ENCODE measurements at regions not wholly inside any gene's neighbourhood (a gene's known extent, or its start where the extent isn't known, plus 50 kb on each side); places are given as distances from the start of the nearest gene placed in this dataset.
"Not testable (repeated sequence)": the region's sequence is repeated elsewhere in the genome, so short reads cannot be mapped to it uniquely, and the experiment has no call there.

GRCh38 chr10:9209105-9209798, 1154.8 kb downstream of the GATA3 start:
- peak; percentile 69 to 73 for DNase-seq (ENCODE audit: low read depth in 2 of 2)

DNA sequence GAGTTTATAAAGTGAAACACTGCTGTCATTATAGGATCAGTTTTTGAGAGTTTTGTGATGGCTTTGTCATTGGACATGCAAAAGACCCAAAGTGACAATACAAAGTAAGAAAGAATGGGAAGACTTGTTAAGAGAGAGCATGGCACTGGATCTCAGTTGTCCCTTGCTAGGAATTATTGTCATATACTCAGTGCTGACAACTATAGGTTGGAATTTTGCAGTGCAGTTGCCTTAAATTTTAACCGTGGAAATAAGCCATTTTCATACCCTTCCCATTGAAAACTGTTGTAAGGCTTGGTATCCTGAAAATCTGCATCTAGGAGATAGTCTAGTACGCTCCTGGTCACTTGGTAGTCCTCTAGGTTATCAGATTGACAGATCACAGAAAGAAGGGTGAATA, 1156.7 kb downstream of the GATA3 start:
- no peak for DNase-seq (ENCODE audit: low read depth in 2 of 2)

GRCh38 chr10:9214618-9215017, 1160.1 kb downstream of the GATA3 start:
- no peak for DNase-seq (ENCODE audit: low read depth in 2 of 2)

DNA sequence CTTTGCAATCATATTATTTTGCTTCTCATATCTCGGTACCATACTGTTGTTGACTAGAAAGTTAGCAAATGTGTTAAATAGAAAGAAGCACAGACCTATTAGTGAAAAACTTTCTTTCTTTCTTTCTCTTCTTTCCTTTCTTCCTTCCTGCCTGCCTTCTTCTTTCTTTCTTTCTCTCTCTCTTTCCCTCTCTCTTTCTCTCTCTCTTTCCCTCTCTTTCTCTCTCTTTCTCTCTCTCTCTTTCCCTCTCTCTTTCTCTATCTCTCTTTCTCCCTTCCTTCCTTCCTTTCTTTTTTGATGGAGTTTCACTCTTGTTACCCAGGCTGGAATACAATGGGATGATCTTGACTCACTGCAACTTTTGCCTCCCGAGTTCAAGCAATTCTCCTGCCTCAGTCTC, 1160.6 kb downstream of the GATA3 start:
- DNase-seq (ENCODE audit: low read depth in 2 of 2), result no peak

GRCh38 chr10:9219860-9220259, 1165.4 kb downstream of the GATA3 start:
- DNase-seq (ENCODE audit: low read depth in 2 of 2), result no peak

DNA sequence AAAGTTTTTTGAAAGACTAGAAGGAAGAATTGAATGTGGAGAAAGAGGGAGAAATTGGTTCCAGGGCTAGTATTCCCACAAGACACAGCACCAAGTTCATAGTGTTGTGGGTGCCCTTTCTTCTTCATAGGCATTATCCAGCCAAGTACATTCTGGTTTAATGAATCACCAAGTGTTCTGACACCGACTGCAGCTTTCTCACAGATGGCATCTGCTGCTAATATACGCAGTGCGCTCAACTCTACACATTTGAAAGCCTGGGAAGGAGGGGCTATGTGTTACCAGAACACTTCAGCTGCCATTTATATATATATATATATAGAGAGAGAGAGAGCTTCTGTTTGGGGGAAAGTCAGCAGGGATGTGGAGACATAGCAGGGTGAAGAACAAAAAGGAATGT, 1168.4 kb downstream of the GATA3 start:
- DNase-seq (ENCODE audit: low read depth in 2 of 2), result no peak

- DNase-seq (ENCODE audit: low read depth in 2 of 2), result no peak
These were observed 1173.3 kb downstream of the GATA3 start for GRCh38 chr10:9227679-9228365.

GRCh38 chr10:9228771-9229170, 1174.3 kb downstream of the GATA3 start:
- no peak for DNase-seq (ENCODE audit: low read depth in 2 of 2)

DNA sequence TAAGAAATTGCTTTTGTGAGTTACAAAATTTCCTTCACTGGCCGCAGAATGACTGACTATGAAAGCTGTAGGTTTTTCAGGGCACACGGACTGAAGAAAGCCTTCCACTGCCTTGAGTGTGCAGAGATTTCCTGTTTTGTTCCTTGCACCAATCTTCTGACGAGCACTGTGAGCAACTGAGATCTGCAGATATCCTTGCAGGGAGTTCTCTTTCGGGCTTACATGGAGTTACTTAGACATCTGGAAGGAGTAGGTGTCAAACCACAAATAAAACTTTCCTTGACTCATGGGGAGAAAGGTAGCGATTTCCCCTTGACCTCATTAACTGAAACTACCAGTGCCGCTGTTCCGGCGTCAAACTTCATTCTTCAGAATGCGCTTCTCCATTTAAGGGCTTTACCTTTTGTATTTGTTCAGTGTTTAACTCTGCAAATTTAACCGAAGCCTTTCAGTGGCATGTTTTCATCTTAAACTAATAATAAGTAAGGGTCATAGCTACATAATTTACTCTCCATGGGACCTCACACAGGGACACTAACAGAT, 1175.3 kb downstream of the GATA3 start:
- DNase-seq (ENCODE audit: low read depth in 2 of 2), result no peak

- DNase-seq (ENCODE audit: low read depth in 2 of 2), result no peak
These were observed 1176.1 kb downstream of the GATA3 start for GRCh38 chr10:9230625-9231024.

DNA sequence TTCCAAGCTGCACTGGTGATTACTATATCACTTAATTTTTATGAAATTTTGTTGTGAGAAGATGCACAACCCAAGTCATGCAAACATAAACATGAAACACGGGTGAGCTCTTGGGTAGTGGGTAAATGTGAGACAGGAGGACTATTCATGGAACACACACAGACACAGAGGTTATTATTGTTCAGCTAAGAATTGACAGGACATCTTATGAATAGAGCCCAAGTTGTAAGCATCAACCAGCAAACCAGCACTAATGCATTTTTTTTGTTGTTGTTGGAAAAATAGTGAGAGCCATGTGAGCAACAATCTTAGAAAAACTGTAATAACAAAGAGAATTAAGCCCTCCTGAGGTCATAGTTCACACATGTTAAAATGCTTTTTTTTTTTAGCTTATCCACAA, 1179.7 kb downstream of the GATA3 start:
- no peak for DNase-seq (ENCODE audit: low read depth in 2 of 2)

GRCh38 chr10:9238041-9238440, 1183.6 kb downstream of the GATA3 start:
- DNase-seq (ENCODE audit: low read depth in 2 of 2), result no peak

DNA sequence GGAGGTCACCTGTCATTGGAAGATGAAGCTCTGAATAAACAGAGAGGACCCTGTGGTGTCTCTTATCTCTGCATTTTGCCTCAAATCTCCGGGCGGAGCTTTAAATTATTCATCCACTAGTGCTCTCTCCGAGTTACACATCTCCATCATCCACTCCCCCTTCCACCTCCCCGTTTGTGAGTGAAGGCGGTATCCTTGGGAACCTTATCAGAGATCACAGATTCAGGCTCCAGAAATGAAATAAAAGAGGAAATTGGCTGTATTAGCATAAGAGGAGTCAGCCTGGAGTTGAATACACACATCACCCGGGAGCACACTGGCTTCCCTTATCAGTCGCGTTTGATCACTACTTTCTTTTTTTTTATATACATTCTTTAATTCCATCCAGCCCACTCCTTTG, 1184.8 kb downstream of the GATA3 start:
- no peak for DNase-seq (ENCODE audit: low read depth in 2 of 2)

DNA sequence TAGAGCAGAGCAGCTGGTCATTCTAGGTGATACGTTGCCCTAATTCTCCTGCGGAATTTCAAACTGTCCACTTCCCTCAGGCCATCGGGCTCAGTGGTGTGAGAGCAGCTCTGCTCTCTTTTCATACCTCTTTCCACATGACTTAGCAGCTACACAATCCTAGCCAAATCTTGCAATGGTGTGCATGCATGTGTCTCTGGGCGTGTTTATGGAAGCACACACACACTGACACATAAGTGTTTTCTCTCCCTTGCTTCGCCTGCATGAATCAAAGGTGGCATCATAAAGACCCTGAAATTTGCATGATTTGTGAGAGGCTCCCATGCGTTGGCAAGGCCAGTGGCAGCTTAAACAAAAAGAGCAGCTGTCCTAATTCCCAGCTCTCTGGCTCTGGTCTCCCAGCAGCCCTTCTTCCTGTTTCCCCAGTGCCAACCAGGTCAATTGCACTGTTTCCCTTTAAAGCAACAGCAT, 1189.5 kb downstream of the GATA3 start:
- no peak for DNase-seq (ENCODE audit: low read depth in 2 of 2)

DNA sequence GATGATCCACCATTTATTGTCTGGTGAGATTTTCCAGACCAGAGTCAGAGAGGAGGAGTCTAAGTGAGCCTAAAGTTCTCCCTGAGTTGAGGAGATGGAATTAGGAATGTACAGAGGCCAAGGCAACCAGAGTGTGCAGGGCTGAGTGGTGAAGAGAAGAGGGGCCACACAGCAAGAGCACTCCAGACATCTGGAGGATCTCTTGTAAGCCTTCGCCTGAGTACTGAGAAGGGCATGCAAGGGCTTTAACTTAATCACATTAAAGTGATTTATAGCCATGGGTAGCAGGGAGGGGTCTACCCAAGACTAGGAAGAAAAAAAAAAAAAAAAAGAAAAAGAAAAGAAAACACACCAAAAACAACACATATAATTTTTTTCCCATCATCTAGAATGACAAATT, 1190.4 kb downstream of the GATA3 start:
- no peak for DNase-seq (ENCODE audit: low read depth in 2 of 2)

- no peak for DNase-seq (ENCODE audit: low read depth in 2 of 2)
These were observed 1198.6 kb downstream of the GATA3 start for GRCh38 chr10:9253121-9253520.

- no peak for DNase-seq (ENCODE audit: low read depth in 2 of 2)
These were observed 1199.9 kb downstream of the GATA3 start for GRCh38 chr10:9254353-9254752.

GRCh38 chr10:9260690-9261089, 1206.2 kb downstream of the GATA3 start:
- no peak for DNase-seq (ENCODE audit: low read depth in 2 of 2)

DNA sequence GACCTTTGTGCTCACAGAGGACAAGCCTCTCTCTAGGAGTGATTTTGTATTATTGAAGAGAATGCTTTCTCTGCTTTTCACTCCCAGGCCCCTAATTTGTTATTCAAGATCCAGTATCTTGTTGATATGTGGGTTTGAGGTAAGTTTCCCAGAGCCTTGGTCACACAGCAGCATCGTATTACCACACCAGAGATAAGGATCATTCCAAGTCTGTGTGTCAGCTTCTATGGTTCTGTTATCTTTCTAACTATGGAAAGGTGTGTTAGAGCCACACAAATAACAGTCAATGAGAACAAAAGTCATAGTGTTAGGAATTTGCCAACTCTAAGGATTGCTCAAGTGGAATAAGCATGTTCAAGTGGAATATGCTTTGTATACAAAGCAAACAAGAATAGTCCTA, 1208.3 kb downstream of the GATA3 start:
- no peak for DNase-seq (ENCODE audit: low read depth in 2 of 2)

GRCh38 chr10:9268176-9268575, 1213.7 kb downstream of the GATA3 start:
- DNase-seq (ENCODE audit: low read depth in 2 of 2), result no peak

DNA sequence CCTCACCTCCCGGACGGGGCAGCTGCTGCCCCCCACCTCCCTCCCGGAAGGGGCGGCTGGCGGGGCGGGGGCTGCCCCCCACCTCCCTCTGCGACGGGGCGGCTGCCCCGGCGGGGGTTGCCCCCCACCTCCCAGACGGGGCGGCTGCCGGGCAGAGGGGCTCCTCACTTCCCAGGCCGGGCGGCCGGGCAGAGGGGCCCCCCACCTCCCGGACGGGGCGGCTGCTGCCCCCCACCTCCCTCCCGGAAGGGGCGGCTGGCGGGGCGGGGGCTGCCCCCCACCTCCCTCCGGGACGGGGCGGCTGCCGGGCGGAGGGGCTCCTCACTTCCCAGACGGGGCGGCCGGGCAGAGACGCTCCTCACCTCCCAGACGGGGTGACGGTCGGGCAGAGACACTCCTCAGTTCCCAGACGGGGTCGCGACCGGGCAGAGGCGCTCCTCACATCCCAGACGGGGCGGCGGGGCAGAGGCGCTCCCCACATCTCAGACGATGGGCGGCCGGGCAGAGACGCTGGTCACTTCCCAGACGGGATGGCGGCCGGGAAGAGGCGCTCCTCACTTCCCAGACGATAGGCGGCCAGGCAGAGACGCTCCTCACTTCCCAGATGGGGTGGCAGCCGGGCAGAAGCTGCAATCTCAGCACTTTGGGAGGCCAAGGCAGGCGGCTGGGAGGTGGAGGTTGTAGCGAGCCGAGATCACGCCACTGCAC, 1218.8 kb downstream of the GATA3 start:
- not testable (repeated sequence) for DNase-seq (ENCODE audit: low read depth in 2 of 2)

GRCh38 chr10:9274206-9274755, 1219.8 kb downstream of the GATA3 start:
- DNase-seq (ENCODE audit: low read depth in 2 of 2), result no peak
